K562 (cell line): ENCODE measurements at regions not wholly inside any gene's neighbourhood (a gene's known extent, or its start where the extent isn't known, plus 50 kb on each side); places are given as distances from the start of the nearest gene placed in this dataset.

Experiments used
- ATAC-seq: fragments of 200-7000 bp; cut with Tn5 transposase; 3 replicates; pipeline ENCODE4 v1.9.1; 2020; ENCODE audit warnings: moderate library complexity
- BruUV-seq: library from RNA; stranded (reverse); fragments of 400-500 nt; replicated peaks from 2 replicates; lab custom pipeline; 2021; lab: Mats Ljungman, UMichigan
- CTCF ChIA-PET: fragments of 300-600 bp; formaldehyde crosslinking; extraction: SDS; loops from one replicate; lab custom pipeline; 2021; ENCODE audit warnings: low intra/inter-chr PET ratio; lab: Yijun Ruan, JAX
- POLR2A ChIA-PET: fragments of 300-600, 350-650 bp; sonication (Branson Sonifier 250); formaldehyde crosslinking; extraction: SDS; loops from one replicate; lab custom pipeline; 2021; ENCODE audit warnings: antibody characterized with exemption, inconsistent platforms; lab: Yijun Ruan, JAX
- DNase-seq, 4 experiments: peaks; one replicate each; pipeline versions ENCODE4 v3.0.0 to v3.0.0-alpha.2; 2011 to 2018; ENCODE audit warnings: low spot score in 3 of 4, mixed read lengths in 3 of 4; ENCODE audit errors: extremely low read depth in 1 of 4
- FAIRE-seq: peaks from 2 replicates; lab custom pipeline; 2011; peaks lifted over from hg19 to GRCh38; lab: Jason Lieb, UNC
- H2AFZ ChIP-seq: 2 replicates; pipeline ENCODE4 v1.6.0; 2011; ENCODE audit warnings: low read depth, low read length, control low read depth, inconsistent platforms
- H3K27ac ChIP-seq: fragments of 200-600 bp; 3 replicates; pipeline ENCODE4 v1.8.0; 2011; ENCODE audit warnings: low read depth, mild to moderate bottlenecking, control low read depth, inconsistent platforms, low read length, moderate library complexity, mixed read lengths; ENCODE audit errors: extremely low read depth
- H3K27me3 ChIP-seq, 2 experiments: fragments of 300-600 bp in 1 of 2; 2 replicates in 1 of 2; 3 replicates in 1 of 2; pipeline versions ENCODE4 v1.6.0 to v1.8.0; 2011; ENCODE audit warnings: inconsistent platforms in 2 of 2, low read length in 2 of 2, mild to moderate bottlenecking in 1 of 2, mixed read lengths in 1 of 2, moderate library complexity in 1 of 2; ENCODE audit not compliant: control insufficient read depth in 2 of 2, insufficient read depth in 2 of 2
- H3K36me3 ChIP-seq: fragments of 300-600 bp; 3 replicates; pipeline ENCODE4 v1.8.0; 2011; ENCODE audit warnings: mild to moderate bottlenecking, low read length, inconsistent platforms; ENCODE audit not compliant: control insufficient read depth, insufficient read depth
- H3K4me1 ChIP-seq, 2 experiments: fragments of 200-600 bp in 1 of 2; replicated peaks in 1 of 2; 2 replicates in 1 of 2; 3 replicates in 1 of 2; pipeline versions ENCODE4 v1.5.1 to v1.8.0; 2011; ENCODE audit warnings: inconsistent platforms in 2 of 2, low read length in 2 of 2, mild to moderate bottlenecking in 1 of 2, mixed read lengths in 1 of 2, moderate library complexity in 1 of 2; ENCODE audit not compliant: control insufficient read depth in 2 of 2, insufficient read depth in 2 of 2
- H3K4me2 ChIP-seq: 2 replicates; pipeline ENCODE4 v1.6.1; 2011; ENCODE audit warnings: low read length, control low read depth, inconsistent platforms, mixed read lengths; ENCODE audit not compliant: insufficient read depth
- H3K4me3 ChIP-seq: fragments of 200-600 bp; sonication (generic), shearing (Covaris generic); 2 replicates; pipeline ENCODE4 v1.5.1; 2016; ENCODE audit warnings: control low read depth, inconsistent platforms
- H3K79me2 ChIP-seq: fragments of 200-600 bp; 3 replicates; pipeline ENCODE4 v1.8.0; 2011; ENCODE audit warnings: low read length, inconsistent platforms; ENCODE audit not compliant: control insufficient read depth, insufficient read depth
- H3K9ac ChIP-seq, 2 experiments: 2 replicates each; pipeline versions ENCODE4 v1.6.0 to v1.6.1; 2011; ENCODE audit warnings: low read depth in 2 of 2, low read length in 2 of 2, control low read depth in 1 of 2, inconsistent platforms in 1 of 2, mild to moderate bottlenecking in 1 of 2, mixed read lengths in 1 of 2; ENCODE audit not compliant: insufficient read depth in 1 of 2
- H3K9me1 ChIP-seq: one replicate; pipeline ENCODE4 v1.6.0; 2011; ENCODE audit warnings: inconsistent platforms, mild to moderate bottlenecking, low read length, moderate library complexity; ENCODE audit not compliant: control insufficient read depth, insufficient read depth
- H3K9me3 ChIP-seq: replicated peaks from 2 replicates; pipeline ENCODE4 v1.5.1; 2011; ENCODE audit warnings: low read depth, low read length, inconsistent platforms; ENCODE audit not compliant: control insufficient read depth, insufficient read depth
- H4K20me1 ChIP-seq: replicated peaks from 2 replicates; pipeline ENCODE4 v1.6.1; 2011; ENCODE audit warnings: low read length, inconsistent platforms, mixed read lengths; ENCODE audit not compliant: control insufficient read depth, insufficient read depth
- DEAF1 ChIP-seq: fragments of 450-650 bp; formaldehyde crosslinking; IDR thresholded peaks from 2 replicates; pipeline ENCODE4 v1.4.0; 2020; ENCODE audit warnings: mild to moderate bottlenecking, moderate library complexity
- EZH2 ChIP-seq: IDR thresholded peaks from 2 replicates; pipeline ENCODE4 v1.6.1; 2012; ENCODE audit warnings: low read depth, mild to moderate bottlenecking, inconsistent platforms, low read length, borderline replicate concordance
- FOXJ2 ChIP-seq: fragments of 200-800 bp; sonication (Bioruptor generic); IDR thresholded peaks from 2 replicates; pipeline ENCODE4 v1.6.1; 2016; ENCODE audit warnings: missing genetic modification characterization, missing compliant biosample characterization
- HDAC1 ChIP-seq, 2 experiments: fragments of 450-650 bp; IDR thresholded peaks; 2 replicates each; pipeline ENCODE4 v1.6.1; 2016 to 2017; ENCODE audit warnings: inconsistent platforms in 1 of 2, mild to moderate bottlenecking in 1 of 2, moderate library complexity in 1 of 2
- HES1 ChIP-seq: fragments of 450-650 bp; IDR thresholded peaks from 2 replicates; pipeline ENCODE4 v1.6.1; 2016; ENCODE audit warnings: low read depth, mild to moderate bottlenecking, moderate library complexity
- TEAD2 ChIP-seq: fragments of 450-650 bp; IDR thresholded peaks from 2 replicates; pipeline ENCODE4 v1.6.1; 2016; ENCODE audit warnings: missing genetic modification characterization, control low read depth, missing compliant biosample characterization
- TFAP4 ChIP-seq: sonication (generic); formaldehyde crosslinking; IDR thresholded peaks from 2 replicates; pipeline ENCODE4 v1.8.0; 2022; ENCODE audit warnings: missing genetic modification reagents, mild to moderate bottlenecking, moderate library complexity, borderline replicate concordance
- THRB ChIP-seq: fragments of 450-650 bp; formaldehyde crosslinking; conservative IDR thresholded peaks from 2 replicates; pipeline ENCODE4 v1.4.0; 2022; ENCODE audit warnings: mild to moderate bottlenecking, missing genetic modification characterization
- USF1 ChIP-seq: sonication (generic); formaldehyde crosslinking; IDR thresholded peaks from 2 replicates; pipeline ENCODE4 v1.9.0; 2022; ENCODE audit warnings: mild to moderate bottlenecking, missing genetic modification reagents
- ZZZ3 ChIP-seq: fragments of 450-650 bp; IDR thresholded peaks from 2 replicates; pipeline ENCODE4 v1.6.1; 2016; ENCODE audit warnings: antibody characterized with exemption, mild to moderate bottlenecking, moderate library complexity
- WGBS: fragments of 100-300 bp; shearing (Covaris generic); methylation state at CpG from one replicate; pipeline ENCODE4 v1.1.6; 2016; ENCODE audit warnings: low coverage, mixed read lengths; ENCODE audit not compliant: insufficient coverage; ENCODE audit errors: missing lambda C conversion rate; 5-methylcytosine and 5-hydroxymethylcytosine counted together
- in situ Hi-C: fragments of 300-500 bp; cut with MboI; formaldehyde crosslinking; loops from 4 replicates; pipeline ENCODE4 v1.15.0; 2018; ENCODE audit warnings: inconsistent platforms, mixed read lengths
- intact Hi-C: fragments of 100-400 bp; cut with micrococcal nuclease; formaldehyde crosslinking; loops from 2 replicates; pipeline ENCODE4 v1.14.2; 2022
- TF ChIP-seq, protein P1 (sequence below): fragments of 450-650 bp; IDR thresholded peaks from 2 replicates; pipeline ENCODE4 v1.7.1; 2018; ENCODE audit warnings: mild to moderate bottlenecking, low read depth; ENCODE audit not compliant: partially characterized antibody
- TF ChIP-seq, protein P2 (sequence below): fragments of 450-650 bp; IDR thresholded peaks from 2 replicates; pipeline ENCODE4 v1.6.1; 2016; ENCODE audit warnings: mild to moderate bottlenecking

DNA sequence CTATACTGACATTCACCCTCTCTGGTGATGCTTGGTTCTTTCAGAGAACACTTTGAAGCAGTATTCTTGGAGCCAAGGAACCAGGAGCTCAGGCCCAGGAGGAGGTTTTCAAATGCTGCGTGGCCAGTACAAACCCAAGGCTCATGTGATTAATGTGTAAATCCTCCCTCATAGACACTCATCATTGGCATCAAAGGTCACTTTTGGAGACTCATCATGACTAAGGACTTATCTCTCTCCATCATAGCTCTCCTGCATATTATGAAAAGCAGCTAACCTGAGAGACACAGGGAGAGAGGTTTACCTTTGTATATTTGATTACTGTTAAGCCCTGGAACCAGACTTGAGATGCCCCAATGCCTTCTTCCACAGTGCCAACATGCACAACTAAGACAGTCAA lies 115.3 kb upstream of the SRD5A2 start:
- POLR2A ChIA-PET = no interaction called here
- intact Hi-C loops = no loop called here
- in situ Hi-C loops = no loop called here
- TF ChIP-seq, protein P1, sequence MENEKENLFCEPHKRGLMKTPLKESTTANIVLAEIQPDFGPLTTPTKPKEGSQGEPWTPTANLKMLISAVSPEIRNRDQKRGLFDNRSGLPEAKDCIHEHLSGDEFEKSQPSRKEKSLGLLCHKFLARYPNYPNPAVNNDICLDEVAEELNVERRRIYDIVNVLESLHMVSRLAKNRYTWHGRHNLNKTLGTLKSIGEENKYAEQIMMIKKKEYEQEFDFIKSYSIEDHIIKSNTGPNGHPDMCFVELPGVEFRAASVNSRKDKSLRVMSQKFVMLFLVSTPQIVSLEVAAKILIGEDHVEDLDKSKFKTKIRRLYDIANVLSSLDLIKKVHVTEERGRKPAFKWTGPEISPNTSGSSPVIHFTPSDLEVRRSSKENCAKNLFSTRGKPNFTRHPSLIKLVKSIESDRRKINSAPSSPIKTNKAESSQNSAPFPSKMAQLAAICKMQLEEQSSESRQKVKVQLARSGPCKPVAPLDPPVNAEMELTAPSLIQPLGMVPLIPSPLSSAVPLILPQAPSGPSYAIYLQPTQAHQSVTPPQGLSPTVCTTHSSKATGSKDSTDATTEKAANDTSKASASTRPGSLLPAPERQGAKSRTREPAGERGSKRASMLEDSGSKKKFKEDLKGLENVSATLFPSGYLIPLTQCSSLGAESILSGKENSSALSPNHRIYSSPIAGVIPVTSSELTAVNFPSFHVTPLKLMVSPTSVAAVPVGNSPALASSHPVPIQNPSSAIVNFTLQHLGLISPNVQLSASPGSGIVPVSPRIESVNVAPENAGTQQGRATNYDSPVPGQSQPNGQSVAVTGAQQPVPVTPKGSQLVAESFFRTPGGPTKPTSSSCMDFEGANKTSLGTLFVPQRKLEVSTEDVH = no peak
- TF ChIP-seq TFAP4 (no peak), HES1 (no peak), DEAF1 (no peak), HDAC1 (IDR thresholded peaks at IDR 0.05) (no peak), TEAD2 (tag) (no peak), THRB (CRISPR knock-in tag) (no peak), USF1 (CRISPR knock-in tag) (no peak), ZZZ3 (no peak), FOXJ2 (tag) (no peak), EZH2 (no peak)
- TF ChIP-seq, protein P2, sequence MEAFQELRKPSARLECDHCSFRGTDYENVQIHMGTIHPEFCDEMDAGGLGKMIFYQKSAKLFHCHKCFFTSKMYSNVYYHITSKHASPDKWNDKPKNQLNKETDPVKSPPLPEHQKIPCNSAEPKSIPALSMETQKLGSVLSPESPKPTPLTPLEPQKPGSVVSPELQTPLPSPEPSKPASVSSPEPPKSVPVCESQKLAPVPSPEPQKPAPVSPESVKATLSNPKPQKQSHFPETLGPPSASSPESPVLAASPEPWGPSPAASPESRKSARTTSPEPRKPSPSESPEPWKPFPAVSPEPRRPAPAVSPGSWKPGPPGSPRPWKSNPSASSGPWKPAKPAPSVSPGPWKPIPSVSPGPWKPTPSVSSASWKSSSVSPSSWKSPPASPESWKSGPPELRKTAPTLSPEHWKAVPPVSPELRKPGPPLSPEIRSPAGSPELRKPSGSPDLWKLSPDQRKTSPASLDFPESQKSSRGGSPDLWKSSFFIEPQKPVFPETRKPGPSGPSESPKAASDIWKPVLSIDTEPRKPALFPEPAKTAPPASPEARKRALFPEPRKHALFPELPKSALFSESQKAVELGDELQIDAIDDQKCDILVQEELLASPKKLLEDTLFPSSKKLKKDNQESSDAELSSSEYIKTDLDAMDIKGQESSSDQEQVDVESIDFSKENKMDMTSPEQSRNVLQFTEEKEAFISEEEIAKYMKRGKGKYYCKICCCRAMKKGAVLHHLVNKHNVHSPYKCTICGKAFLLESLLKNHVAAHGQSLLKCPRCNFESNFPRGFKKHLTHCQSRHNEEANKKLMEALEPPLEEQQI = no peak

More for the DNA sequence above, 115.3 kb upstream of the SRD5A2 start:
- H3K9me1 ChIP-seq = no peaks in the 10 kb centered on the region
- 0% methylated on average over 1 of the region's 1 CpG for WGBS
- H3K4me3 ChIP-seq = no peak overlapping the region
- CTCF ChIA-PET = no interaction called here
- no peaks in the 10 kb centered on the region for H4K20me1 ChIP-seq
- peaks cover 9% of the 10 kb centered on the region; the same call in 1 of the 2 replicates for H3K9me3 ChIP-seq
- DNase-seq (no peak), FAIRE-seq (no peak), ATAC-seq (no peak)
- H2AFZ ChIP-seq = no peak overlapping the region
- H3K36me3 ChIP-seq = no peaks in the 10 kb centered on the region
- BruUV-seq = no TSS peak
- H3K4me2 ChIP-seq = no peak overlapping the region
- H3K27ac ChIP-seq = no peak overlapping the region
- H3K27me3 ChIP-seq = no peaks in the 10 kb centered on the region
- H3K79me2 ChIP-seq = no peaks in the 10 kb centered on the region
- no peak overlapping the region for H3K9ac ChIP-seq
- no peaks in the 10 kb centered on the region for H3K4me1 ChIP-seq
